HG03571 (cell line): ENCODE measurements at regions not wholly inside any gene's neighbourhood (a gene's known extent, or its start where the extent isn't known, plus 50 kb on each side); places are given as distances from the start of the nearest gene placed in this dataset.

Experiments used
- ATAC-seq: cut with Tn5 transposase; IDR thresholded peaks from one replicate; pipeline ENCODE4 v1.9.1; 2021; ENCODE audit not compliant: unreplicated experiment

GRCh38 chr9:1414711-1415131 lies 364.6 kb downstream of the DMRT2 start:
- no peak for ATAC-seq

DNA sequence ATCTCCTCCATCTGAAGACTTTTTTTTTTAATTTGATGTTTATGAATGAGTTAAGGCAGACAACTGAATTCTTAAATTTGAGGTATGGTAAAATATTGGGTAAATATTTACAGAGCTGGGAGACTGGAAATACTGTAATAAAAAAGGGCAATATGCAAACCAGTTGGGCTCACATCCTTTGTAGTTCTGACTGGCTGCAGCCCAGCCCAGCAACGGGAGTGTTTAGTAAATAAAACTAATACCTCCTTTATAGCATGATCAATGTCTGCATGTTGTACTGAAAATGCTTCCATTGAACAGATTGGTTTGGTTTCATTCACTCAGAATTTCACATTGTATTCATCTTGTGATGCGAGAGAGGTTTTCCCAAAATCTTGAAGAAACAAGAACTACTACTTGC lies 365.0 kb downstream of the DMRT2 start:
- no peak for ATAC-seq

DNA sequence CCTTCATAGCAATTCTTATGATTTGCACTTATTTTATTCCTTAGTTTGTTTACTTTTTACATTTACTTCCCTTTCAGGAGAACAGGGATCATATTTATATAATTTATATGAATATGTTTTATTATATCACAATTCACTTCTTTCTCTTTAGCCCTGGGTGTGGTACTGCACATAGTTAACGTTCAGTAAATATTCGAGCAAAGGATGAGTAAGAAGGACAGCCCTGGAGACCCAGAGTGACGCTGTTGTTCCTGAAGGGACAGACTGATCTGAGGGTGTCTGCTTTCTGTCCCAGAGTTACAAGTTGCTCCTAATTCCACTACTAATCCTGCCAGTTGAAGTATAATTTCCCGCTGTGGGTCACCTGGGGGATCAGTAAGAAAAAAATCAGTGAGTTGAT lies 366.1 kb downstream of the DMRT2 start:
- no peak for ATAC-seq

DNA sequence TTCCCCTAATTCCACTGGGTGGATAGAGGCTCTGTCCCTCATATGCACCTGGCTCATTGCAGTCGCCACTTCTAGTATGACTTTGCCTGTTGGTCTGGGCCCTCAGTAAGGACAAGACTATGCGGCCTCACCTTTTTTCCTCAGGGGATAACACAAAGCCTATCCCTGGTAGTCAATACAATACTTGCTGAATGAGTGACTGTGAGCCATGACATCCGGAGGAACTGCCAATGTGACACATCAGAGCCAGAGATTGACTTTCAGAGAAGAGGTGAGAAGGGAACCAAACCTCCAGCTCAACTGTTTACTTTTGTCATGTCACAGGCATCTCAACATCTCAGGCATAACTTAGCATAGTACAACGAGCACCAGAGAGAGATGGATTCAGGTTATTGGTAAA lies 371.3 kb downstream of the DMRT2 start:
- ATAC-seq, result no peak

- ATAC-seq, result no peak
These were observed 377.7 kb downstream of the DMRT2 start for GRCh38 chr9:1427875-1428274.

DNA sequence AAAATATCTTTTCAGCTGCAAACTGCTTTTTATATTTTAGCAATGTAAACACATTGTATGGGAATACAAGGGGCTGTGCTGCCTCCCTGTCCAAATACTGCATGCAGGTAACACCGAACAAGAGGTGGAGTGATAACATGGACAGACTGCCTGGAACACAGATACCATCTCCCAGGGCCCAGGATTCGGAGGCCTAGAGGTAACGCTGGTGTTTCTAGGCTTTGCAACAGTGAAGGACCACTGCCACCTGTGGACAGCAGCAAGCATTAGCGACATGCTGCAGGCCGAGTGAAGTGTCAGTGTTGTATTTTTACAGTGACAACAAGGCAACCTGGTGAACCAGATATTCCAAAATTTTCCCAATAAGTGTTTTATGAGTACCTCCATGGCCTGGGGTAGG lies 379.1 kb downstream of the DMRT2 start:
- no peak for ATAC-seq

DNA sequence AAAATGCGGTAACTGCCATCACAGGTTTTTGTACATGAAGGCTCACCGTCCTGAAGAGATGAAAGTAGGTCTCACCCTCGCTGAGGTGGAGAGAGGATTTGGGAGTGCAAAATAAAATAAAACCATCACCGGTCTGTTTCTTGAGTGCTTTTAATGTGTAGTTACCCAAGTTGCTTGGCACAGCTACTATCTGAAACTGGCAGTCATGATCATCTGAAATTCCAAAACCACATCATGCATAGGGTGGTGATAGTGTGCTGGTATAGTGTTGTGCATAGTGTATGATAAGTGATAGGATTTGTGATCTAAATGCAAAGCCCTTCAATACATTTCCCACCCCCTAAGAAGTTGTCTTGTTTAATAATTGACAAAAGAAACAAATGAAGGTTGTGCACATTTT lies 381.3 kb downstream of the DMRT2 start:
- ATAC-seq, result no peak

DNA sequence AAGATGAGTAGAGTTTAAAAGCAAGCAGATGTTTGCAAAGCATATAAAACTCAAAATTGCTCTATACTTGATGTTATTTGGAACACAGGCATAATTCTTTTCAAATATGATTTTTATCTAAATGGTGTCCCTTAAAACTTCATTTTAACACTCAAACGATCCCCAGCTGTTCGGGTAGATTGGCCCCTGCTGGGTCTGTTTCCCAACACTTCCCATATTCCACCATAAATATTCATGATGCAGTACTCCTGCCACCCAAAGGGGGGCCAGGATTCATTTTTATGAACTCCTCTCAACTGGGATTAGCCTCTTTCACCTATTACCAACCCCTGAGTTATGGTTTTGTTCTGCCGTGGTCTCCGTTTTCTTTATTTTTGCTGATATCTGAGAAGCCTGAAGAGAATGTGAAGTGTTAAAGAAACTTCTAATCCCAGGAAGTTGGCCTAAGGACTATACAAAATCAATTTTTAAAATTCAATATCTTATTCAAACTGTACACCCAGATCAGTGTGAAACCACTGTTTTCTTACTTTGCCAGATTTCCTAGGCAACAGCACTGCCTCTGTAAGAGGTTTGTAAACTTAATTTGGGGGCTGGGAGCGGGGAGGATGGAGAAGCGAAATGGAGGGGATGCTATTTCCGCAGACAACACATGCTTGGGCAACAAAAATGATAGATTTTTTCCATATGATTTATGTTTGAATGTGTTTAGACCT lies 384.1 kb downstream of the DMRT2 start:
- no peak for ATAC-seq

DNA sequence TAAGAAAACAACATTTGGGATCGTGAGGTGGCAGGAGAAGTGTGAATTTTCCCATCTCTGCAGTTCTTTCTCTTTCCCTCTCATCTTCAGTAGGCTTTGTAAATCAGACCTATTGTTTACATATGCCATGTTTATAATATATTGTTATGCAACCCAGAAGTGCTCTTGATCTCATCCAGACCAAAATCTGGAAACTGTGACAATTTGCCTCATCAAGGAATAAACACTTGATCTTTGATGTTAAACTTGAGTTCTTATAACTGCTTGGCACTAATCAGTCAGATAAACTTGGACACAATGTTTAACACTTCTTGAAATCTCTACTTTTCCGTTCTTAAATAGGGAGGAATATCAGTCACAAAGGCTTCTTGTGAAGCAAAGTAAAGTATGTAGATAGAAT lies 384.7 kb downstream of the DMRT2 start:
- no peak for ATAC-seq

DNA sequence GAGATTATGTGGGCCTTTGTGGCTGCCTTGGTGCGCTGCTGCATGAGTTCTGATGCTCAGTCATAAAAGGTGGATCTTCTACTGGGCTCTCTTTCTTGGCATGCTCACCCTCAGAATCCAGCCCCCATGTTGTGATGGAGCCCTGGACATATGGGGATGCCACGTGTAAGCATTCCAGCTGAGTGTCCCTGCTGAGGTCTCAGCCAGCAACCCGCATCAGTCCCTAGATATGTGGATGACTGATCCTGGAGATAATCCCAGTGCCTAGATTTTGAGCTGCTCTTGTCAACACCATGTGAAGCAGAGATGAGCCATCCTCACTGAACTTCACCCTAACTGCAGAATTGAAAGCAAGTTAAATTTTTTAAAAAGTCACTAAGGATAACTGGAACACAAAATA lies 390.1 kb downstream of the DMRT2 start:
- no peak for ATAC-seq

GRCh38 chr9:1442105-1442504 lies 391.9 kb downstream of the DMRT2 start:
- ATAC-seq, result no peak

DNA sequence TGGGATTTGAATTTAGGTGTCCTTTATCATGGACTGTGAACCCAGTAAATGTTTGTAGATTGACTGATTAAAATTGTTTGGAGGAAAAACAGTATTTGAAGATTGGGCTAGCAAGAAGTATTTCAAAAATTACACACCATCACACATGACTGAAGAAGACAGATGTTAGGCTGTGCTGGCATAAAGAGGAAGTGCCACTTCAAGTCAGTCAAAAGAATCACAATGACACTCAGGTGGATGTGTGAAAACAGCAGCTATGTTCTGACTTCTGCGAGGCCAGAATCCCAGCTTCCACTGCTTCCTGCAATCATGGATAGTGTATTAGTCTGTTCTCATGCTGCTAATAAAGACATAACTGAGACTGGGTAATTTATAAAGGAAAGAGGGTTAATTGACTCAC lies 393.3 kb downstream of the DMRT2 start:
- no peak for ATAC-seq

GRCh38 chr9:1446671-1447070 lies 396.5 kb downstream of the DMRT2 start:
- ATAC-seq, result no peak

GRCh38 chr9:1453636-1454035 lies 403.5 kb downstream of the DMRT2 start:
- no peak for ATAC-seq

DNA sequence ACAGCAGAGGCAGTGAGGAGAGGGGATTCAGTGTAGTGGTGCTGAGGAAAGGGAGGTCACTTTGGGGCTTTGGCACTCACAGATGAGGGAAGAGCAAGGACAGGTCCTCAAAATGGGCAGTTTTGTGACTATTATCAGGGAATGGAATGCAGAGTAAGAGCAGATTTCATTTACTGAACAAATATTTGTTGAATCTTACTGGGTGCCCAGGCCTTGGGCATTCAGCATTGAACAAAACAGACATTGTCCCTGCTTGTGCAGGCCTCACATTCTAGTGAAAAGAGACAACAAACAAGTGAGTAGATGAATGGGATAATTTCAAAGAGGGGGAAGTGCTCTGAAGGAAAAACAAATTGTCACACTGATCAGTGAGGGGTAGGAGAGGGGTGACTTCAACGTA lies 404.1 kb downstream of the DMRT2 start:
- no peak for ATAC-seq

GRCh38 chr9:1454616-1455347 lies 404.6 kb downstream of the DMRT2 start:
- ATAC-seq, result no peak

DNA sequence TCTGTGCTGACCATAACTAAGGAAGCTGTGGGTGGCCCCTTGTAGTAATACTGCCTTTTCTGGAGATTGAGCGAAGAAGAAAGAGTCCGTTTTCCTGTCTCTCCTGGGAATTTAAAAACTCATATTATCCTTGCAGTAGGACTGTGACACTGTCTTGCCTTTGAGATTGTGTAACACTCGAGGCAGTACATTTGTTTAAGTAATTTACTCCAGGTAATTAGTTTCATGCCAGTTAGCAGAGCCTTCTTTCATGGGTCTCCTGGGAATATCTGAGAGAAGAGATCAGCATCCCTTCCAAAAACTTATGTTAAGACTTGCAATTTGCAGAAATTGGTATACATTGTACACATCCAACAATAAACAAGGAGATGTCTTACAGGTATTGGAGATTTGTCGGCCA lies 405.6 kb downstream of the DMRT2 start:
- ATAC-seq, result no peak

DNA sequence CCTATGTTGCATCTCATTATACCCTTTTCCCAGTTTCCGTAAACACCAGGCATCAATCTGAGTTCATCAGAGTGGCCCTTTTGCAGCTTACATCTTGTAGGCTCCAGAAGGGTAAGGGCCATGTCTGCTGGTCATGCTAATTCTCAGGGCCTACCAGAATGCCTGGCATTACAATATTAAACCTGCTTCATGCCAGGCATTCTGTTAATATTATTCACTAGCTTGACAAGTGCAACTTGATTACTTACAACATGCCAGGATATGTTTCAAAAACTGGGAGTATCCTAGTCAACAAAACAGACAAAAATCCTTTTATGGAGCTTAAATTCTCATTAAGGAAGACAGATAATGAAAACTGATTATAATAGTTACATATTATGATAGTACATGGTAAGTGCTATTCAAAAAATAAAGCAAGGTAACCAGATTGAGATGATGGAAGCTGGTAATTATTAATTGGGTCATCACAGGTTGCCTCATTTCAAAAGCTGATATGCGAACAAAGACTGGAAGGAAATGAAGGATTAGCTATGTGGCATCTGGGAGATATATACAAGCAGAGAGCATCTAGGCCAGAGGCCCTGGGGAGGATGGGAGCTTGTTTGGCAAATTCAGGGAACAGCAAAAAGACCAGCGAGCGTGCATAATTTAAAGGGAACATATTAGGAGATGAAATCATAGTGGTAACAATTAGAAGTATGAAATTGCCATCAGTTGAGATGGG lies 406.3 kb downstream of the DMRT2 start:
- no peak for ATAC-seq

DNA sequence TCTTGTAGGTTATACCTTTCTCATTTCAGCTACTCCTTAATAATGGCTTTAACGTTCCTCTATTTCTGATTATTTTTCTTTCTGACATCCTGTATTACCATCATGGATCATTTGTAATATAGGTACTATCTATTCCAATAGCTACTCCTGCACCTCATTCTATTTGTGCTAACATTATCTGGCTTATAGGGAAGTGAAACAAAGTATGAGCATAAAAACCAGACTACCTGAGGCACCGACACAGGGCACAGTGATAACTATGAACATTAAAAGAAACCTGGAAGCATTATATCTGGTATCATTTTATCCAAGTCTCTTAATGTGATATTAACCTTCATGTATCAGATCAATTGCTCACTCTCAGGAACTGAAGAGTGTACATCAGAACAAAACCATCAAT lies 407.3 kb downstream of the DMRT2 start:
- no peak for ATAC-seq

- ATAC-seq, result no peak
These were observed 408.3 kb downstream of the DMRT2 start for GRCh38 chr9:1458503-1458902.

- no peak for ATAC-seq
These were observed 410.1 kb downstream of the DMRT2 start for GRCh38 chr9:1460143-1460769.

DNA sequence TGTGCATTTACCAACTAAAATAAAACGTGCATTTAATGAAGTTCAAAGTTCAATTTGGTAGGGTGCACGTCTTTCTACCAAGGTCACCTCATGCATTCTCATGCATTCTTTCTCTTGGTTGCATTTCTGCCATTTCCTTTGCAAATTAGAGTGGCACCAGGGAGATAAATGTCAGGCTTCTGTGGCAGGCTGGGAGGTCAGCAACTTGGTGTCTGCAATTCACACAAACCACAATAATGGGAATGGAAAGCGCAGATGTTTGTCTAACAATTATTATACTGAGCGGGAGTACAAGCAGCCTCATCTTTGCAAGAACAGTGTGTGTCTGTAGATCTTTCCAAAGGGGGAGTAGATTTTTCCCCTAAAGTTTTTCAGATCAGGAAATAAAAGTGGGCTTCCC lies 411.7 kb downstream of the DMRT2 start:
- no peak for ATAC-seq
